Brain pericyte (primary cell): ENCODE measurements at regions not wholly inside any gene's neighbourhood (a gene's known extent, or its start where the extent isn't known, plus 50 kb on each side); places are given as distances from the start of the nearest gene placed in this dataset.
"Not testable (repeated sequence)": the region's sequence is repeated elsewhere in the genome, so short reads cannot be mapped to it uniquely, and the experiment has no call there.

Source experiments
- DNase-seq: peaks from one replicate; pipeline ENCODE4 v3.0.0-alpha.2; 2012; ENCODE audit warnings: low read depth, low spot score

GRCh38 chr1:196160066-196160795 is 448.0 kb downstream of the KCNT2 start:
- DNase-seq, result no peak

DNA sequence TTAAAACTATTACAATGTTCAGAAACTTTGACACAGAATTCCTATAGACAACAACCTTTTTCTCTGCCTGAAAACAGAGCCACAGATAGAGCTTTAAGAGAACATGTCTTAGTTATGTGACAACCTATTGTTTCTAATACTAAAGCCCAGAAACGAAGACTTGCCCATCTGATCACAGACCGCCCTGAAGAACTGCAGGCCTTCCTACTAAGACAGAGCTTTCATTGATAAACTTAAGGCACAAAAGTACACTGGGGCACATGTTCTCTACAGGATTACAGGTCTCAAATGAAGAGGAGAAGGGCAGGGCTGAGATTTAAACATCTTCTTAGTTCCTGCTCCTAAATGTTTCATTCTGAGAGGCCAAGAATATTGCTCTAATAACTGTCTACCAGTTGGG is 452.7 kb downstream of the KCNT2 start:
- DNase-seq, result no peak

DNA sequence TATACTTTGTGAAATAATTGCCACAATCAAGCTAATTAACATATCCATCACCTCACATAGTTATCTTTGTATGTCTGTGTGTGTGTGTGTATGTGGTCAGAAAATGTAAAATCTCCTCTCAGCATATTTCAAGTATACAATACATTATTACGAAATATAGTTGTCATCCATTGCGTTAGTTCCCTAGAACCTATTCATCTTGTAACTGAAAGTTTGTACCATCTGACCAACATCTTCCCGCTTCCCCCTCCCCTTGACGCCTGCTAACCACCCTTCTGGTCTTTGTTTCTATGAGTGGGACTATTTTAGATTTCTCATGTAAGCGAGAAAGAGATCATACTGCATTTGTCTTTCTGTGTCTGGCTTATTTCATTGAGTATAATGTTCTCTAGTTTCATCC is 455.3 kb downstream of the KCNT2 start:
- DNase-seq, result no peak

- DNase-seq, result no peak
These were observed 456.2 kb downstream of the KCNT2 start for GRCh38 chr1:196152086-196152485.

- no peak for DNase-seq
These were observed 459.8 kb downstream of the KCNT2 start for GRCh38 chr1:196148367-196148970.

GRCh38 chr1:196147530-196147929 is 460.7 kb downstream of the KCNT2 start:
- DNase-seq, result no peak

- DNase-seq, result not testable (repeated sequence)
These were observed 463.1 kb downstream of the KCNT2 start for GRCh38 chr1:196145151-196145550.

- DNase-seq, result no peak
These were observed 463.7 kb downstream of the KCNT2 start for GRCh38 chr1:196144588-196144987.

DNA sequence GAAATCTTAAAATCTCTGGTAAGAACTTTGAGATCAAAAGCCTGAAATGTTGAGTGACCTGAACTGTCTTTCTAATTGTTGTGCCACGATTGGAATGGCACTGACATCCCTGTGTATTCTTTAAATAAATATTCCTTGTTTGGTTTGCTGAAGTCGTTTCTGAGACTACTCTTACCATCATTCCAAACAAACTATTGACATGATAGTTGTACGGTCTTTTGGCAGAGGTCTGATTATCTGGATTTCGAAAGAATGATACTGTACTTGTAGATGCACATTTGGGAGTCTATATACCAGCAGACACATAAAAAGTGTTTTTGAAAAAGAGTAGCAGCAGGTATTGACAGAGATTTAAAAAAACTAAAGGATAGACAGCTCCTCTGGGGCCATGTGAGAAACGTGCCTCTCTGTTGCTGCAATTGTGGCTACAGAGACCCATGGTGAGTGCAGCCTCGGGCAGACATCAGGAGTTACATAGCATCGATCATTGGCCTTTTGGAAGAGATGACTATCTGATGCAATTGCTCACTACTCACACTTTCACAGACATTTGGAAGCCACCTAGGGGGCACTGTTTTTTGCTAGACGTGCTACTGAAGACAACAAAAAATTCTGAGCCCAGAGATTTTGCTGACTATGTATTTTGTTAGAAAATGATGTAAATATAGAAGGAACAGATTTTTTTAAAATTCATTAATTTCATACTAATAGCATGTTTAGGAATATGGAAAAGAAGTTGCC is 464.5 kb downstream of the KCNT2 start:
- no peak for DNase-seq

- DNase-seq, result no peak
These were observed 466.1 kb downstream of the KCNT2 start for GRCh38 chr1:196142111-196142640.

DNA sequence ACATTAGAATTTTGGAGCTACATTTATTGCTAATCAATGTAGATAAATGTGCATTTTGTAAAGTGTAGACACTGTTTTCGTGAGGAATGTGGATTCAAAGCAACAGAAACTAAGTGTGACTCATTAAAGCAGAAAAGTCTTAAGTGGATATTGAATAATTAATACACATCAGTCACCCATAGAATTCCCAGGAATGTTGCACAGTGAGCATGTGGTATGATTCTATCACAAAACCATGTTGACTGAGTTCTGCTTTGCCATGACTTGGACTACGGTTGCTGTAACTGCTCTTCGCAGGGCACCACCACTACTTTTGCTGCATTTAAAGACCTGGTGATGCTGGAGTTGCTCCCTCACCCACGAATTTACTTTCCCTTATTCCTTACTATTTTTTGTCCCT is 471.8 kb downstream of the KCNT2 start:
- no peak for DNase-seq

GRCh38 chr1:196131691-196132090 is 476.5 kb downstream of the KCNT2 start:
- DNase-seq, result no peak

DNA sequence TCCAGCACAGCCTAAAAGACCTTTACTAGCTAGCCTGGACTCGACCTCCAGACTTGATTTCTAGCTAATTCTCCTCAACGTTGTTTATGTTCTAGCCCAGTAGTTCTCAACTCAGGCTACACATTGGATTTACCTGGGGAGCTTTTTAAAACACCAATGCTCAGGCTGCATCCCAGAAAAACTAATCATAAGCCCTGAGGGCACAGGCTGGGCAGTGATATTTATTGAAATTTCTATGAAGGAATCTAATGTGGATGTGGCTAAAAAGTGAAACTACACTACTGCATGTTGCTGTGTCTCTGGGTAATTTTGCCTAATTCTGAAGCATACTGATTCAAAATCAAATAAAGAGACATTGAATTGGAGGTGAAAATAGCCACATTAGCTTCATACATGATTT is 479.4 kb downstream of the KCNT2 start:
- no peak for DNase-seq

GRCh38 chr1:196121181-196121580 is 487.1 kb downstream of the KCNT2 start:
- DNase-seq, result no peak

GRCh38 chr1:196115646-196116045 is 492.6 kb downstream of the KCNT2 start:
- DNase-seq, result no peak

- no peak for DNase-seq
These were observed 494.0 kb downstream of the KCNT2 start for GRCh38 chr1:196114193-196114592.

DNA sequence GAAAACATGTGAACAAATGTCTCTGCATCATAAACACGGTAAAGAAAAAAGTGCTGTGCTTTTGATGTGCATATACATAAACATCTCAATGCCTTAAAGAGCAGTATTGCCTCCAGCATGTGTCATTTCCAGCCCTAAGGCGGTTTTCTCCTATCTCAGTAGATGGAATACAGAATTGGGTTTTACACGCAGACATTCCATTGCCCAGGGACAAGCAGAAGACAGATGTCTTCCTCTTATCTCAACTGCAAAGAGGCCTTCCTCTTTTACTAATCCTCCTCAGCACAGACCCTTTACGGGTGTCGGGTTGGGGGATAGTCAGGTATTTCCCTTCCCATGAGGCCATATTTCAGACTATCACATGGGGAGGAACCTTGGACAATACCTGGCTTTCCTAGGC is 499.2 kb downstream of the KCNT2 start:
- not testable (repeated sequence) for DNase-seq

- no peak for DNase-seq
These were observed 502.3 kb downstream of the KCNT2 start for GRCh38 chr1:196105901-196106300.

DNA sequence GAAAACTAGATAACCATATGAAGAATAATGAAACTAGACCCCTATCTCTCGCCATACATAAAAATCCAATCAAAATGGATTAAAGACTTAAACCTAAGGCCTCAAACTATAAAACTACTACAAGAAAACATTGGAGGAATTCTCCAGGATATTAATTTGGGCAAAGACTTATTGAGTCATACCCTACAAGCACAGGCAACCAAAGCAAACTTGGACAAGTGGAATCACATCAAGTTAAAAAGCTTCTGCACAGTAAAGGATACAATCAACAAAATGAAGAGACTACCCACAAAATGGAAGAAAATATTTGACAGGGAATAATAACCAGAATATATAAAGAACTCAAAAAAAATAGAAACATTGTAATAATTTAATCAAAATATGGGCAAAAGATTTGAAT is 505.4 kb downstream of the KCNT2 start:
- DNase-seq, result no peak

- no peak for DNase-seq
These were observed 510.2 kb downstream of the KCNT2 start for GRCh38 chr1:196098000-196098399.

DNA sequence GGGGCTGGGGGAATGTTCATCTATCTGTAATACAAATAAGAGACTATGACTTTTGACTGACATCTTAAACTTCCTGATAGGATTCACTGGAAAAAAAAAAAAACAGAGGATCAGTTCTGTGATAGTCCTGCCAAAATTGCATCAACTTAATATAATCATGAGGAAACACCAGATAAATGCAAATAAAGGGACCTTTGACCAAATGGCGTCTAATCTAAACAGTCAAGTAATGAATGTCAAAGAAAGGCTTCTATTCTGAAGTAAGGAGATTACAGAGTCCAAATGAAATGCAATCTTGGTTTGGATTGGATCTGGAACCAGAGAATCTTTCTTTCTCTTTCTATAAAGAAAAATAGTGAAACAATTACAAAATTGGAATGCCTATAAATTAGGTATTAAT is 513.4 kb downstream of the KCNT2 start:
- DNase-seq, result no peak

DNA sequence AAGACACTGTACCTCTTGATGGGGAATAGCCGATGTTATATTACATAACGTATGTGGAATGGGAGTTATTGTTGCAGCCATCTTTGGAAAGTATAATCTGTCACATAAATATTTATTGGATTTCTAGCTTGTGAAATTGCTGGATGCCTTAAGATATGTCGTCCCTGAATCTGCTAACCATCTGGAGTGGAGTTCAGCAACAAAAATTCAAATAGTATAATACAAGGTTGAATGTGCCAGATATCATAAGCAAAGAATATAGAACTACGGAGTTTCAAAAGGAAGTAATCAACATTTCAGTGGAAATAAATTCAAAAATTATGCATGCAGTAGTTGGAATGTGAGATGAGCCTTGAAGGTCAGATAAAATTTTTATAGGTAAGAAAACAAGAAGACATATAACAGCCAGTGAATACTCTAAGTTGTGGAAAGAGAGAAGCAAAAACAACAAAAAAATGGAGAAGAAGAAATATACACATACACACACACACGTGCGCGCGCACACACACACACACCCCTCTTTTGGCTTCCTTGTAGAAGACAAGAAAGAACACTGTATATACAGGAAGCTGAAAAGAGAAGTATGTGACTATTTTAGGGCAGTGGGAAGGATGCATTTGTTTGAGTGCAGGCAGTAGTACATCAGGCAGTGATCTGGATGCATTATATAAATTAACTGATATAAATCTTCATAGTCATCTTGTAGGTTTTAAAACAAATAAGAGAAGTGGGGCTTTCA is 516.7 kb downstream of the KCNT2 start:
- no peak for DNase-seq
